ENCODE measurements at regions not wholly inside any gene's neighbourhood (a gene's known extent, or its start where the extent isn't known, plus 50 kb on each side); places are given as distances from the start of the nearest gene placed in this dataset.

DNA sequence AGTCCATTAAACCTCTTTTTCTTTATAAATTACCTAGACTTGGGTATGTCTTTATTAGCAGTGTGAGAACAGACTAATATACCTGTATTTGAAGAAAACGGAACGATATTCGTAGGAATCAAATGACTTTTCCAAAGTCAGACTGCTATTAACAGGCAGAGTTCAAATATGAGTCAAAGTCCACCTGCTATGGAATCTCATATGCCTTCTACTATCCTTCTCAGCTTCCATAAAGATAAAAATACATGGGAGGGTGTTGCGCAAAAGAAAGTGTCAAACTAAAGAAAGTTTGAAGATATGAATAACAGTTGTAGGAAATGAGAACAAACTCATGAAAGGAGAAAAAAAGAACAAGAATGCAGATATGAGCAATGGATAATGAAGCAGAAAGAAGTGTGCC is 704.6 kb downstream of the EFNB2 start:
- Histone ChIP-seq H3K4me1 (no peaks in the 10 kb centered on the region), H3K27ac (no peak overlapping the region), H3K9me3 (no peaks in the 10 kb centered on the region), H3K36me3 (no peaks in the 10 kb centered on the region), H3K27me3 (no peaks in the 10 kb centered on the region), H3K4me3 (no peak overlapping the region)
- 47 to 53% methylated on average over 4 of the region's 4 CpGs for WGBS, 2 donors
- DNase-seq, result no peak
- intact Hi-C loops (cut with DNase I), result no loop called here
- TF ChIP-seq POLR2A (IDR thresholded peaks at IDR 0.05) (no peak), EP300 (IDR thresholded peaks at IDR 0.05) (no peak), POLR2AphosphoS5 (IDR thresholded peaks at IDR 0.05) (no peak)
- TF ChIP-seq, protein P1, sequence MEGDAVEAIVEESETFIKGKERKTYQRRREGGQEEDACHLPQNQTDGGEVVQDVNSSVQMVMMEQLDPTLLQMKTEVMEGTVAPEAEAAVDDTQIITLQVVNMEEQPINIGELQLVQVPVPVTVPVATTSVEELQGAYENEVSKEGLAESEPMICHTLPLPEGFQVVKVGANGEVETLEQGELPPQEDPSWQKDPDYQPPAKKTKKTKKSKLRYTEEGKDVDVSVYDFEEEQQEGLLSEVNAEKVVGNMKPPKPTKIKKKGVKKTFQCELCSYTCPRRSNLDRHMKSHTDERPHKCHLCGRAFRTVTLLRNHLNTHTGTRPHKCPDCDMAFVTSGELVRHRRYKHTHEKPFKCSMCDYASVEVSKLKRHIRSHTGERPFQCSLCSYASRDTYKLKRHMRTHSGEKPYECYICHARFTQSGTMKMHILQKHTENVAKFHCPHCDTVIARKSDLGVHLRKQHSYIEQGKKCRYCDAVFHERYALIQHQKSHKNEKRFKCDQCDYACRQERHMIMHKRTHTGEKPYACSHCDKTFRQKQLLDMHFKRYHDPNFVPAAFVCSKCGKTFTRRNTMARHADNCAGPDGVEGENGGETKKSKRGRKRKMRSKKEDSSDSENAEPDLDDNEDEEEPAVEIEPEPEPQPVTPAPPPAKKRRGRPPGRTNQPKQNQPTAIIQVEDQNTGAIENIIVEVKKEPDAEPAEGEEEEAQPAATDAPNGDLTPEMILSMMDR (IDR thresholded peaks at IDR 0.05), result no peak

DNA sequence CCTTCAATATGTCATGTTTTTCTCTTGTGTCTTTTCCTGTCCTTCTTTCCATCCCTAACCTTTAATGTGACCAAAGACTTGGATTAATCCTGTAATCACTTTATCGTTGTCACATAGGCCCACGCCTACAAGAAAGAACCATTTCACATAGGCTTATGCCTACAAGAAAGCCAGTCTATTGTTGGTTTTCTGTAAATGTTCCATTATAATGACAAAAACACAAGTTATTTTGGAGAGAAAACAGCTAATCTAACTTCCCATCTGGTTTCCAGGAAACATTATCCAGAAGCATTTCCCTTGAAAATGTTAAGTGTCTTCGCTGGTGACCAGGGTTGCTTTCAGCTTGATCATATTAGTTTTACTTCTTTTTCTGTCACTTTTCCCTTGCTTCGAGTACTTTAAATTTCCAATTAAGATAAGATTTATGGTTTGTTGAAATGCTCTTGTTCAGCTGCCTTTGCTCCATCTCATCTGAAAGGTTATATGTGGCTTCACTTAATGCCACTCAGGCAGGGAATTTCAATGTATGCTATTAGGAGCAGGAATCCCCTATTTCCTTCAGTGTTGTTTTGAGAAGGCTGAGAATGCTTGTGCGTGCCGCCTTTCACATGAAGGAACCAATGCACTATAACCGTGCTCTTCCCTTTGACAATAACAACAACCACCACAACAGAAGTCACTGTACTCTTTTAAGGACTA is 708.2 kb downstream of the EFNB2 start:
- no peak for DNase-seq
- no peaks in the 10 kb centered on the region for H3K4me1 ChIP-seq
- H3K4me3 ChIP-seq, result no peak overlapping the region
- H3K27me3 ChIP-seq, result no peaks in the 10 kb centered on the region
- no peaks in the 10 kb centered on the region for H3K36me3 ChIP-seq
- H3K27ac ChIP-seq, result no peak overlapping the region
- no peaks in the 10 kb centered on the region for H3K9me3 ChIP-seq
- no peak for TF ChIP-seq POLR2A (IDR thresholded peaks at IDR 0.05)
- TF ChIP-seq, protein P1 (IDR thresholded peaks at IDR 0.05), result no peak
- no peak for TF ChIP-seq EP300 (IDR thresholded peaks at IDR 0.05)
- TF ChIP-seq POLR2AphosphoS5 (IDR thresholded peaks at IDR 0.05), result no peak
- 74 to 84% methylated on average over 7 of the region's 7 CpGs for WGBS, 2 donors
- intact Hi-C loops (cut with DNase I), result no loop called here

DNA sequence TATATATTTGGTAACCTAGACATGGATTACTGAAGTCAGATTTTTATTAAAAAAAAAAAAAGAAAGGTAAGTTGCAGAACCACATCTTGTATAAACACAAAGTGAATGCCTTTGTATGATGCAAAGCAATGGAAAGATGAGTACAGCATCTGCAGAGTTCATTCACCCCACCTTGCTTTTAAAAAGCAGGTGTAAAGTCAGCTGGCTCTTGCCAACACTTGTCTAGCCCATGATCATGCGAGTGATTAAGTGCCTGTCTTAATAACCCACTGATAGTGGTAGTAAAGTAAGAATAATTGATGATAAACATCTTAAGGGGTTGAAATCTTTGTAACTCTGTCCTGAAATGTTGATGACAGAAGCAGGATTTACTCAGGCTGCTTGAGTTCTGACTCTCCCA is 710.4 kb downstream of the EFNB2 start:
- Histone ChIP-seq H3K9me3 (no peaks in the 10 kb centered on the region), H3K4me3 (no peak overlapping the region), H3K4me1 (no peaks in the 10 kb centered on the region), H3K27ac (no peak overlapping the region), H3K36me3 (no peaks in the 10 kb centered on the region), H3K27me3 (no peaks in the 10 kb centered on the region)
- WGBS, 2 donors, result 81 to 88% methylated on average over 1 of the region's 1 CpG
- intact Hi-C loops (cut with DNase I), result no loop called here
- DNase-seq, result no peak
- TF ChIP-seq, protein P1 (IDR thresholded peaks at IDR 0.05), result no peak
- TF ChIP-seq POLR2AphosphoS5 (IDR thresholded peaks at IDR 0.05) (no peak), POLR2A (IDR thresholded peaks at IDR 0.05) (no peak), EP300 (IDR thresholded peaks at IDR 0.05) (no peak)

DNA sequence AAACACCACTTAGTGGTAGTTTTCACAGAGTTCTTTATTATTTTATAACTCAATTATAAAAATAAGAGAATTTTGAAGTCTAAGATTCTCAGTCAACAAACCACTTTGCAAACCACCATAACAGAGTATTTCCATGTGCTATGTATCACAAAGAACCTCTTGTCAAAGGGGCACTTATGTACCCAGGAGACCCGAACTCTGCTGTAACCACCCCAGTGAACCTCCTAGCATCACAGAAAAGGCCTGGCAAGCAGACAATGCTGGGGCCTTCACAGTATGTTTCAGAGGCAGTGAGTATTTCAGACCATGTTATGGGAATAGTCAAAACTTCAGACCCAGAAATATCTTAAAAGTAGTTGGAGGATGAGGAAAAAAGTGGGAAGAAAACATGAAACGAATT is 714.1 kb downstream of the EFNB2 start:
- H3K27ac ChIP-seq, result no peak overlapping the region
- no peak for DNase-seq
- no peaks in the 10 kb centered on the region for H3K9me3 ChIP-seq
- intact Hi-C loops (cut with DNase I), result no loop called here
- WGBS, 2 donors, result 88 to 91% methylated on average over 2 of the region's 2 CpGs
- H3K36me3 ChIP-seq, result no peaks in the 10 kb centered on the region
- no peaks in the 10 kb centered on the region for H3K27me3 ChIP-seq
- no peak for TF ChIP-seq EP300 (IDR thresholded peaks at IDR 0.05)
- no peak for TF ChIP-seq POLR2A (IDR thresholded peaks at IDR 0.05)
- TF ChIP-seq, protein P1 (IDR thresholded peaks at IDR 0.05), result no peak
- no peak for TF ChIP-seq POLR2AphosphoS5 (IDR thresholded peaks at IDR 0.05)
- no peak overlapping the region for H3K4me3 ChIP-seq
- no peaks in the 10 kb centered on the region for H3K4me1 ChIP-seq

DNA sequence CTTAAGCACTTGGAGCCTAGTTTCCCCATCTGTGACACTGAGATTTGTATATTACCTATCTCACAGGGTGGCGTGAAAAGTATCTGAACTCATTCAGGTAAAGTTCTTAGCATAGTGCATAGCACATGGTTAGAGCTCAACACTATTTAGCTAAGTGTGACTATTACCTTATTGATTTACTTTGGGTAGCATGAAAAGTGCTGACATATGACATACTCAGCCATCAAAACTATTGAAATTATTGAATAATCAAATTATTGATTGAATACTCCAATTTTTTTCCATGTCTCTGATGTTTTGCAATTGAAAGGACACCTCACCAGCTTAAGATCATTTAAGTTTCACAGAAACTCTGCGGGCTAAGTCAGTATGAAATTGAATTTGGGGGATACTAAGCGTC is 715.0 kb downstream of the EFNB2 start:
- no peaks in the 10 kb centered on the region for H3K36me3 ChIP-seq
- no peak for DNase-seq
- H3K4me3 ChIP-seq, result no peak overlapping the region
- WGBS, 2 donors, result 61 to 65% methylated on average over 3 of the region's 3 CpGs
- TF ChIP-seq, protein P1 (IDR thresholded peaks at IDR 0.05), result no peak
- TF ChIP-seq POLR2A (IDR thresholded peaks at IDR 0.05), result no peak
- TF ChIP-seq POLR2AphosphoS5 (IDR thresholded peaks at IDR 0.05), result no peak
- no peak for TF ChIP-seq EP300 (IDR thresholded peaks at IDR 0.05)
- H3K4me1 ChIP-seq, result no peaks in the 10 kb centered on the region
- no peaks in the 10 kb centered on the region for H3K9me3 ChIP-seq
- H3K27ac ChIP-seq, result no peak overlapping the region
- no peaks in the 10 kb centered on the region for H3K27me3 ChIP-seq
- intact Hi-C loops (cut with DNase I), result no loop called here
